Endothelial cell of umbilical vein (primary cell): ENCODE measurements at regions not wholly inside any gene's neighbourhood (a gene's known extent, or its start where the extent isn't known, plus 50 kb on each side); places are given as distances from the start of the nearest gene placed in this dataset.

Experiments used
- BruUV-seq: library from RNA; stranded (reverse); fragments of 400-500 nt; replicated peaks from 2 replicates; lab custom pipeline; 2021; lab: Mats Ljungman, UMichigan
- CTCF ChIA-PET: fragments of 300-600, 350-600 bp; sonication (Branson Sonifier 250); formaldehyde crosslinking; loops from one replicate; lab custom pipeline; 2021; ENCODE audit warnings: antibody characterized with exemption, inconsistent platforms; lab: Charles Lee
- POLR2A ChIA-PET: fragments of 300-600, 350-600 bp; sonication (Branson Sonifier 250); formaldehyde crosslinking; loops from one replicate; lab custom pipeline; 2021; ENCODE audit warnings: antibody characterized with exemption, inconsistent platforms; lab: Charles Lee
- DNase-seq: peaks from one replicate; pipeline ENCODE4 v3.0.0-alpha.2; 2011; ENCODE audit warnings: low read depth, low spot score
- FAIRE-seq: peaks from 2 replicates; lab custom pipeline; 2011; peaks lifted over from hg19 to GRCh38; lab: Jason Lieb, UNC
- H2AFZ ChIP-seq: 2 replicates; pipeline ENCODE4 v1.6.0; 2012; ENCODE audit warnings: low read depth, low read length, control low read depth, inconsistent platforms
- H3K27ac ChIP-seq: 2 replicates; pipeline ENCODE4 v1.5.1; 2011; ENCODE audit warnings: low read depth, mild to moderate bottlenecking, control low read depth, low read length, moderate library complexity; ENCODE audit not compliant: insufficient read depth
- H3K27me3 ChIP-seq, 2 experiments: 2 replicates each; pipeline versions ENCODE4 v1.6.0 to v1.6.1; 2011; ENCODE audit warnings: low read length in 2 of 2, mixed read lengths in 1 of 2; ENCODE audit not compliant: control insufficient read depth in 2 of 2, insufficient read depth in 2 of 2
- H3K36me3 ChIP-seq, 2 experiments: 2 replicates in 1 of 2; 3 replicates in 1 of 2; pipeline ENCODE4 v1.5.1; 2011; ENCODE audit warnings: low read length in 2 of 2, mild to moderate bottlenecking in 1 of 2, moderate library complexity in 1 of 2; ENCODE audit not compliant: control insufficient read depth in 2 of 2, insufficient read depth in 2 of 2; ENCODE audit errors: extremely low read depth in 1 of 2
- H3K4me1 ChIP-seq: 3 replicates; pipeline ENCODE4 v1.5.1; 2011; ENCODE audit warnings: mild to moderate bottlenecking, low read length; ENCODE audit not compliant: control insufficient read depth, insufficient read depth; ENCODE audit errors: extremely low read depth
- H3K4me2 ChIP-seq: 2 replicates; pipeline ENCODE4 v1.6.1; 2011; ENCODE audit warnings: low read length, control low read depth, mixed read lengths; ENCODE audit not compliant: insufficient read depth
- H3K4me3 ChIP-seq, 3 experiments: fragments of 200-600 bp in 1 of 3; sonication (generic), shearing (Covaris generic) in 1 of 3; replicated peaks in 1 of 3; 2 replicates each; pipeline ENCODE4 v1.5.1; 2011 to 2016; ENCODE audit warnings: control low read depth in 3 of 3, low read length in 3 of 3, mild to moderate bottlenecking in 2 of 3, inconsistent platforms in 1 of 3, low read depth in 1 of 3, moderate library complexity in 1 of 3; ENCODE audit not compliant: insufficient read depth in 1 of 3
- H3K79me2 ChIP-seq: 2 replicates; pipeline ENCODE4 v1.6.0; 2012; ENCODE audit warnings: low read length, inconsistent platforms; ENCODE audit not compliant: control insufficient read depth, insufficient read depth
- H3K9ac ChIP-seq: replicated peaks from 2 replicates; pipeline ENCODE3; 2011; ENCODE audit warnings: low read length, control low read depth; ENCODE audit not compliant: insufficient read depth; ENCODE audit errors: extremely low read depth
- H3K9me1 ChIP-seq: replicated peaks from 3 replicates; pipeline ENCODE4 v1.6.0; 2011; ENCODE audit warnings: mild to moderate bottlenecking, low read length; ENCODE audit not compliant: control insufficient read depth, insufficient read depth; ENCODE audit errors: extremely low read depth
- H3K9me3 ChIP-seq: replicated peaks from 2 replicates; pipeline ENCODE4 v1.5.1; 2012; ENCODE audit warnings: low read length, inconsistent platforms; ENCODE audit not compliant: control insufficient read depth, insufficient read depth
- H4K20me1 ChIP-seq: replicated peaks from 2 replicates; pipeline ENCODE3; 2011; ENCODE audit warnings: mild to moderate bottlenecking, low read length; ENCODE audit not compliant: control insufficient read depth, insufficient read depth; ENCODE audit errors: extremely low read depth
- CTCF ChIP-seq, 2 donors: IDR thresholded peaks; 1 replicate in 1 of 2; 2 replicates in 1 of 2; pipeline ENCODE4 v1.5.1; 2011; ENCODE audit warnings: low read length in 2 of 2, mild to moderate bottlenecking in 2 of 2, moderate library complexity in 2 of 2, control low read depth in 1 of 2, inconsistent platforms in 1 of 2, low read depth in 1 of 2; ENCODE audit not compliant: insufficient read depth in 1 of 2; ENCODE audit errors: extremely low read depth in 1 of 2
- EZH2 ChIP-seq: IDR thresholded peaks from 2 replicates; pipeline ENCODE4 v1.6.1; 2012; ENCODE audit warnings: borderline replicate concordance, low read depth, mild to moderate bottlenecking, moderate library complexity, low read length, inconsistent platforms; ENCODE audit not compliant: severe bottlenecking
- FOS ChIP-seq: IDR thresholded peaks from 2 replicates; pipeline ENCODE4 v1.6.1; 2011; ENCODE audit warnings: mild to moderate bottlenecking, low read length, moderate library complexity, borderline replicate concordance; ENCODE audit not compliant: insufficient read depth
- GATA2 ChIP-seq: IDR thresholded peaks from 2 replicates; pipeline ENCODE4 v1.7.0; 2011; ENCODE audit warnings: low read depth, mild to moderate bottlenecking, moderate library complexity, mixed read lengths, low read length; ENCODE audit not compliant: insufficient read length, insufficient read depth
- JUN ChIP-seq: IDR thresholded peaks from 2 replicates; pipeline ENCODE4 v1.6.1; 2011; ENCODE audit warnings: borderline replicate concordance, low read depth; ENCODE audit not compliant: insufficient read length, insufficient read depth
- MAX ChIP-seq: IDR thresholded peaks from 2 replicates; pipeline ENCODE4 v1.6.1; 2011; ENCODE audit not compliant: insufficient read depth, insufficient read length
- MYC ChIP-seq: IDR thresholded peaks from one replicate; pipeline ENCODE4 v1.6.1; 2011; ENCODE audit warnings: mild to moderate bottlenecking, low read depth, low read length
- POLR2A ChIP-seq: IDR thresholded peaks from 2 replicates; pipeline ENCODE4 v1.6.1; 2012; ENCODE audit warnings: low read depth, mild to moderate bottlenecking, control low read depth, low read length
- POLR2AphosphoS5 ChIP-seq: IDR thresholded peaks from 2 replicates; pipeline ENCODE4 v1.6.1; 2012; ENCODE audit warnings: low read depth, mild to moderate bottlenecking, control low read depth, low read length, moderate library complexity; ENCODE audit not compliant: insufficient read depth
- dilution Hi-C: fragments of 300-500 bp; cut with MboI; formaldehyde crosslinking; loops from one replicate; pipeline ENCODE4 v1.15.0; 2019; ENCODE audit warnings: low sequenced_read_pairs; ENCODE audit not compliant: extremely low pct_ligation_motif_present
- intact Hi-C: fragments of 100-400 bp; cut with micrococcal nuclease; formaldehyde crosslinking; loops from one replicate; pipeline ENCODE4 v1.10.0; 2022

GRCh38 chr1:235021815-235022214, 106.8 kb downstream of the TOMM20 start:
- H3K27me3 ChIP-seq = no peaks in the 10 kb centered on the region
- BruUV-seq = no TSS peak
- H4K20me1 ChIP-seq = no peaks in the 10 kb centered on the region
- dilution Hi-C loops = no loop called here
- no peak overlapping the region for H3K27ac ChIP-seq
- no peak overlapping the region for H3K4me2 ChIP-seq
- H2AFZ ChIP-seq = no peak overlapping the region
- ChIA-PET CTCF (no interaction called here), POLR2A (no interaction called here)
- no peak for TF ChIP-seq MYC
- no peak for TF ChIP-seq POLR2A
- TF ChIP-seq GATA2 = no peak
- TF ChIP-seq JUN = no peak
- no peak for TF ChIP-seq FOS
- TF ChIP-seq CTCF (IDR thresholded peaks at IDR 0.05; ENCODE audit: extremely low read depth in 1 of 2, insufficient read depth in 1 of 2, low read depth in 1 of 2, low read length in 2 of 2) = no peak
- TF ChIP-seq MAX = no peak
- TF ChIP-seq POLR2AphosphoS5 = no peak
- TF ChIP-seq EZH2 = no peak
- H3K79me2 ChIP-seq = no peaks in the 10 kb centered on the region
- no peaks in the 10 kb centered on the region for H3K9me1 ChIP-seq
- intact Hi-C loops = no loop called here
- no peak overlapping the region for H3K9ac ChIP-seq
- no peaks in the 10 kb centered on the region for H3K9me3 ChIP-seq
- H3K4me3 ChIP-seq = no peak overlapping the region
- FAIRE-seq (no peak), DNase-seq (no peak)
- no peaks in the 10 kb centered on the region for H3K36me3 ChIP-seq
- no peaks in the 10 kb centered on the region for H3K4me1 ChIP-seq
